ENCODE measurements at regions not wholly inside any gene's neighbourhood (a gene's known extent, or its start where the extent isn't known, plus 50 kb on each side); places are given as distances from the start of the nearest gene placed in this dataset.

- TF ChIP-seq CTCF (IDR thresholded peaks at IDR 0.05; ENCODE audit: control insufficient read depth, extremely low read depth, insufficient read depth): no peak
- no peak for DNase-seq (ENCODE audit: low read depth)
- no peak overlapping the region for H3K4me3 ChIP-seq (ENCODE audit: low read depth, low read length)
Observed at GRCh38 chr2:82237994-82238662, 1933.6 kb upstream of the LRRTM1 start.

- DNase-seq (ENCODE audit: low read depth): no peak
- H3K4me3 ChIP-seq (ENCODE audit: low read depth, low read length): no peak overlapping the region
- no peak for TF ChIP-seq CTCF (IDR thresholded peaks at IDR 0.05; ENCODE audit: control insufficient read depth, extremely low read depth, insufficient read depth)
Observed at GRCh38 chr2:82234283-82234874, 1929.8 kb upstream of the LRRTM1 start.

GRCh38 chr2:82233806-82234205, 1929.3 kb upstream of the LRRTM1 start:
- no peak for TF ChIP-seq CTCF (IDR thresholded peaks at IDR 0.05; ENCODE audit: control insufficient read depth, extremely low read depth, insufficient read depth)
- H3K4me3 ChIP-seq (ENCODE audit: low read depth, low read length): no peak overlapping the region
- no peak for DNase-seq (ENCODE audit: low read depth)

GRCh38 chr2:82230406-82230805, 1925.9 kb upstream of the LRRTM1 start:
- no peak for TF ChIP-seq CTCF (IDR thresholded peaks at IDR 0.05; ENCODE audit: control insufficient read depth, extremely low read depth, insufficient read depth)
- no peak for DNase-seq (ENCODE audit: low read depth)
- no peak overlapping the region for H3K4me3 ChIP-seq (ENCODE audit: low read depth, low read length)

GRCh38 chr2:82226441-82226840, 1921.9 kb upstream of the LRRTM1 start:
- no peak for DNase-seq (ENCODE audit: low read depth)
- no peak overlapping the region for H3K4me3 ChIP-seq (ENCODE audit: low read depth, low read length)
- no peak for TF ChIP-seq CTCF (IDR thresholded peaks at IDR 0.05; ENCODE audit: control insufficient read depth, extremely low read depth, insufficient read depth)

- peak; percentile 70 for DNase-seq (ENCODE audit: low read depth)
- no peak overlapping the region for H3K4me3 ChIP-seq (ENCODE audit: low read depth, low read length)
- no peak for TF ChIP-seq CTCF (IDR thresholded peaks at IDR 0.05; ENCODE audit: control insufficient read depth, extremely low read depth, insufficient read depth)
Observed at GRCh38 chr2:82224301-82224940, 1919.9 kb upstream of the LRRTM1 start.
